Vagina (tissue), 2 donors: ENCODE measurements at regions not wholly inside any gene's neighbourhood (a gene's known extent, or its start where the extent isn't known, plus 50 kb on each side); places are given as distances from the start of the nearest gene placed in this dataset.

Experiments used
- CTCF ChIP-seq, 3 experiments: fragments of 450-650 bp in 2 of 3; fragments of 200-600 bp in 1 of 3; sonication (generic) in 1 of 3; IDR thresholded peaks; one replicate each; pipeline ENCODE4 v1.5.1; 2017 to 2019; ENCODE audit warnings: antibody characterized with exemption in 3 of 3, mild to moderate bottlenecking in 2 of 3, moderate library complexity in 2 of 3
- POLR2A ChIP-seq, 2 donors: fragments of 450-650 bp; IDR thresholded peaks; one replicate each; pipeline ENCODE4 v1.6.1; 2017; ENCODE audit warnings: antibody characterized with exemption in 2 of 2, mild to moderate bottlenecking in 2 of 2, moderate library complexity in 2 of 2

DNA sequence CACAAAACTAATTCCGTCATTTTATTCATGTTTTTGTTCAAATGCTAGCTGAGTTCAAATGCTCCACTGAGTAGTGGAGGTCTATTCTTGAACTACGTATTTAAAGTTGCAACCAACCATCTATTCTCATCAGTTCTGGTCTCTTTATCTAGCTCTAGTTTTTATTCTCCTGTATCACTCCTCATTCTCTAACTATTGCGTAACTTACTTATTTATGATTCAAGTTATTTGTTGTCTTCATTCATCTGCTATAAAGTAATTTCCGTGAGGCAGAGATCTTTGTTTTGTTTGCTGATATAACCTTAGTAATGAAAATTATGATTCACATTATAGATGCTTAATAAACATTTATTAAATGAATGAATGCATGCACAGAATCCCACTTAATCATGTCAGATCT lies 221.6 kb upstream of the ASCC3 start:
- TF ChIP-seq POLR2A (IDR thresholded peaks at IDR 0.05) (no peak), CTCF (IDR thresholded peaks at IDR 0.05) (no peak)
